GM12873 (cell line): ENCODE measurements at regions not wholly inside any gene's neighbourhood (a gene's known extent, or its start where the extent isn't known, plus 50 kb on each side); places are given as distances from the start of the nearest gene placed in this dataset.

Source experiments
- TF ChIP-seq, protein P1 (sequence below): IDR thresholded peaks from 2 replicates; pipeline ENCODE4 v1.5.1; 2012; ENCODE audit warnings: low read depth, mild to moderate bottlenecking, moderate library complexity, low read length, control low read depth; ENCODE audit not compliant: insufficient read depth; ENCODE audit errors: missing control alignments

DNA sequence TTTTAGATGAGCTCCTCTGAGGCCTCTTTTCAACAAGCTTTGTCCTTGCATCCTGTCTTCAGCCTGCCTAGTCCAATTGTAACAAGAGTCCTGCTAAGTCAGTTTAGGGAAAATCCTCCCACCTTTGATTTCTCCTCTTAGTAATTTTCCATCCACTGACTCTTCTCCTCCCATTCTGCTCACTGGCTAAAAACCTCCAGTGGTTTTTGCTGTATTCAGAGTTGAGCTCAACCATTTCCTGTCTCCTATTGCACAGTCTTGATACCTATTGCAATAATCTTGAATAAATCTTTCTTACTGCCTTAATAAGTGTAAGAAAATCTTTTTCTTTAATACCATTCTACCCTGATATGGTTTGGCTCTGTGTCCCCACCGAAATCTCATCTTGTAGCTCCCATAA is 117.8 kb upstream of the ENPP6 start:
- TF ChIP-seq, protein P1, sequence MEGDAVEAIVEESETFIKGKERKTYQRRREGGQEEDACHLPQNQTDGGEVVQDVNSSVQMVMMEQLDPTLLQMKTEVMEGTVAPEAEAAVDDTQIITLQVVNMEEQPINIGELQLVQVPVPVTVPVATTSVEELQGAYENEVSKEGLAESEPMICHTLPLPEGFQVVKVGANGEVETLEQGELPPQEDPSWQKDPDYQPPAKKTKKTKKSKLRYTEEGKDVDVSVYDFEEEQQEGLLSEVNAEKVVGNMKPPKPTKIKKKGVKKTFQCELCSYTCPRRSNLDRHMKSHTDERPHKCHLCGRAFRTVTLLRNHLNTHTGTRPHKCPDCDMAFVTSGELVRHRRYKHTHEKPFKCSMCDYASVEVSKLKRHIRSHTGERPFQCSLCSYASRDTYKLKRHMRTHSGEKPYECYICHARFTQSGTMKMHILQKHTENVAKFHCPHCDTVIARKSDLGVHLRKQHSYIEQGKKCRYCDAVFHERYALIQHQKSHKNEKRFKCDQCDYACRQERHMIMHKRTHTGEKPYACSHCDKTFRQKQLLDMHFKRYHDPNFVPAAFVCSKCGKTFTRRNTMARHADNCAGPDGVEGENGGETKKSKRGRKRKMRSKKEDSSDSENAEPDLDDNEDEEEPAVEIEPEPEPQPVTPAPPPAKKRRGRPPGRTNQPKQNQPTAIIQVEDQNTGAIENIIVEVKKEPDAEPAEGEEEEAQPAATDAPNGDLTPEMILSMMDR: no peak

DNA sequence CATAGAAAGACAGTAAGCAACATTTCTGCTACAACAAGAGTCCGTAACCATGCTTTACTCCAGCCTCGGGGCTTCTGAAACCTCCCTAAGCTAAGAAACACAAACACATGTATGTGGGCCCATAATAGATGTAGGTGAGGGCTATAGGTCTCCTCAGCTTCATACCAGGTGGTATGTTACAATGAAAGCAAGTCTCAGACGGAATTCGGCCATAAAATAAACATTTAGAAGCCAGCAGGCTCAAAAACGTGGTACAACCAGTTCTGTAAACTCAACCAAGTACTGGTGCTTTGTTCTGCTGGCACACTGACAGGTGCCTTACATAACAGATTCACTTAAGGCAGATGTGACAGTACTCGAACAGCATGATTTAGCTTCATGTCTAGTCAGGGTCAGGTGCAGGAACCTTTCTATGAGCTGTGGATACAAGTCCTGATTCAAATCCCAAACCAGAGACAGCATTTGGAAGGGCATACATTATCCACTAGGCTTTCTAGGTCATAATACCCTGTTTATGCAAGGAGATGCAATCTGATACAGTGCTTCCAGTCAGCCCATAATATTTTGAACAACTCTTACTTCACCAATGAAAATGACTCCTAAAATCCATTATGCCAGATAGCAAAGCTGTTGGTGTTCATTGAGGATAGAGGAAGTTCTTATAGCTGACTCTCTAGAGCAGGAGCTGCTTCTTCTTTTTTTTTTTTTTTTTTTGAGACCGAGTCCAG is 113.8 kb upstream of the ENPP6 start:
- TF ChIP-seq, protein P1: no peak

DNA sequence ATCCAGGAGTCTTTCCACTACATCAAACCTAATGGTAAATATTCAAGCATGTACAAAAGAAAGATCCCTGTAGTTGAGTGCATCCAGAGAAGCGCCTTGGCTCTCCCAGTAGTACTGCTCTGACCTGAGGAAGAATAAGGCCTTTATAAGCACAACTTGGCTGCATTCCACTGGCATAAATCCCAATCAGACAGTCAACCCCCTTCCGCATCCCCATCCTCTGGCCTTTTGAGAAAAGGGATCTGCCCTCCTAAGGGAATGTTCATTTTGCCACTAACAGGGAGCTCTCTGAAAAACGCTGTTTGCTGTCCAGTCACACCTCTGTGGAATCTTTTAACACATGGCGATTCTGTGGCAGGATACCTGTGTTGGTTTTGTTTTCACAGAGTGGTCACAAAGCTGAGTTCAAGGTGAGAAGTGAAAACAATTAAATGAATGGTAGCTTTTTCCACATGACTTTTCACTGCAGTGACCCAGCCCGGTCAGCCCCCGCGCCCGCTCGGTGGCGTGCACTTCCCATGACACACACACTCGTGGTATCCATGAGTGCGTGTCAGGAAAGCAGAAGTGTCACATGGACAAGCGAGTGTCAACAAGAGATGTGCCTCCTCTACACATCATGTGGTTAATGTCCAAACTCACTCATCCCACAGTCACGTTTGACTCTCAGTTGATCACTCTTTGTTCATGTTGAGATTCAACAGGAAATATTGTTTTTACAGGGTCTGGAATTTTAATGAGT is 112.2 kb upstream of the ENPP6 start:
- TF ChIP-seq, protein P1: no peak

DNA sequence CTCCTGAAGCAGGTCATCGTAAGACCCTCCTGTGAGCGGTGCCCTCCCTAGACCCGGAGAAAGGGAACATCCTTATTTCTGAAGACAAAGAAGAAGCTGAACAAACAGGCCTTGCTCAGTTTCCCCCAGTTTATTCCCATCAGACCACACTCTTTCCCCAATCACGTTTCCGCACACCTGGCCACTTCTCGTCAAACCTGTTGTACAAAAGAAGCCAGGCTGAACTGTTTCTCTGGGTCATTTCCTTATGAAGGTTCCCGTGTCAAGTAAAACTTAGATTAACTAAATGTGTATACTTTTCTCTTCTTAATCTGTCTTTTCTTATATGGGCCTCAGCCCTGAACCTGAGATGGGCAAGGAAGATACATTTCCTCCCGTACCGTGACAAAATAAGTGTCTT is 111.6 kb upstream of the ENPP6 start:
- TF ChIP-seq, protein P1: no peak

DNA sequence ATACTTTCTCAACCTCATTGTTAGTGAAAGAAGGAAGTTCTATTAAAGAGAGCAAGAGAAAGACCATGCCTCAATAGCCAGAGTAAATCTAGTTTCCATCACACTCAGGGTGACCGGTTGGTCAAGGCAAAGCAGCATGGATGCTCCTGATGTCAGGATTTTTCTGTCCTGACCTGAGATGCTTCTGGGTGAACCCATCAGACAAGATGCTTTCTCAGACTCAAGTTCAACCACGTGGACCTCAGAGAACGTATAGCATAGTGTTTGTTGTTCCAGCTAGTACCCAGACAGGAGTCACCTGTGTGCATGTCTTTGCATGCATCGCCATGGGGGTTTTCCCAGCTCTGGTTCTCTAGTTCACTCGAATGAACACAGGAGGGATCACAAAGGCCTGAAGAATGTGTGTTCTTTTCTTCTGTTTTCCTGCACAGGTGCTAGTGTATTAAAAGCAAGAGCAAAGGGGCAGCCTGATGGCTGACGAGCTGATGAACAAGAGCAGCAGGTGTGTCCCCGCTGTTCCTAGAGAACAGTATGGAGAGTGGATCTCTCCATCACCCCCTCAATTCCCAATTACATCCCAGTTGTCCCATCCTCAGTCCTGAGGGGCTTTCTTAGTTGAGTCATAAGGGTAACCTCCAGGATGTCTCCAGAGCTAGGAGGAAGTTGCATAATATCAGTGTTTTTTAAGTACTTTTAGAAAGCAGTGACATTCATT is 110.5 kb upstream of the ENPP6 start:
- TF ChIP-seq, protein P1: no peak

DNA sequence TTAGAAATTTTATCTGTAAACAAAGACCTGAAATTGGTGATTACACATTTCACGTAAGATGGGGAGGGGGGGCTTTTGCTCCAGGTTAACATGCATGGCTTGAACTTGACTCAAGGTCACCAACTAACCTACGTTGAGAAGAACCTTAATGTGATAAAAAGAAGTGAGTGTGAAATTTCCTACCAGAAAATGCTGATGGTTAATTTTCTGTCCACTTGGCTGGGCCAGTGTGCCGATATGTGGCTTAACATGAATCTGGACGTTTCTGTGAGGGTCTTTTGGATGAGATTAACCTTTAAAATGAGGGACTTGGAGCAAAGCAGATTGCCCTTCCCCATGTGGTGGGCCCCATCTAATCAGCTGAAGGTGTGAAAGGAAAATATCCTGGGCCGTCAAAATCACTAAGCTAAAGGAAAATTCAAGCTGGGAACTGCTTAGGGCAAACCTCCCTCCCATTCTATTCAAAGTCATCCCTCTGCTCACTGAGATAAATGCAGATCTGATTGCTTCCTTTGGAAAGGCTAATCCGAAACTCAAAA is 107.3 kb upstream of the ENPP6 start:
- TF ChIP-seq, protein P1: no peak
